Brain microvascular endothelial cell (primary cell): ENCODE measurements at regions not wholly inside any gene's neighbourhood (a gene's known extent, or its start where the extent isn't known, plus 50 kb on each side); places are given as distances from the start of the nearest gene placed in this dataset.

Experiments
- DNase-seq: peaks from one replicate; pipeline ENCODE4 v3.0.0-alpha.2; 2020
- H3K27ac ChIP-seq: fragments of 250-450 bp; sonication (Bioruptor Pico); 2 replicates; pipeline ENCODE4 v1.5.1; 2020; ENCODE audit warnings: mild to moderate bottlenecking, moderate library complexity
- H3K27me3 ChIP-seq: fragments of 250-450 bp; sonication (Bioruptor Pico); replicated peaks from 2 replicates; pipeline ENCODE4 v1.5.1; 2020; ENCODE audit warnings: mild to moderate bottlenecking
- H3K36me3 ChIP-seq: fragments of 250-450 bp; sonication (Bioruptor Pico); replicated peaks from 2 replicates; pipeline ENCODE4 v1.5.1; 2020; ENCODE audit warnings: mild to moderate bottlenecking
- H3K4me3 ChIP-seq: 2 replicates; pipeline ENCODE4 v1.5.1; 2011; ENCODE audit warnings: low read depth, mild to moderate bottlenecking, control low read depth, low read length, moderate library complexity
- CTCF ChIP-seq: IDR thresholded peaks from 2 replicates; pipeline ENCODE4 v1.5.1; 2011; ENCODE audit warnings: low read depth, mild to moderate bottlenecking, moderate library complexity, low read length, control low read depth, inconsistent platforms; ENCODE audit errors: missing control alignments
- in situ Hi-C: cut with HindIII; loops from 2 replicates; pipeline ENCODE4 v1.10.0; 2017; ENCODE audit warnings: low sequenced_read_pairs, low pct_ligation_motif_present

DNA sequence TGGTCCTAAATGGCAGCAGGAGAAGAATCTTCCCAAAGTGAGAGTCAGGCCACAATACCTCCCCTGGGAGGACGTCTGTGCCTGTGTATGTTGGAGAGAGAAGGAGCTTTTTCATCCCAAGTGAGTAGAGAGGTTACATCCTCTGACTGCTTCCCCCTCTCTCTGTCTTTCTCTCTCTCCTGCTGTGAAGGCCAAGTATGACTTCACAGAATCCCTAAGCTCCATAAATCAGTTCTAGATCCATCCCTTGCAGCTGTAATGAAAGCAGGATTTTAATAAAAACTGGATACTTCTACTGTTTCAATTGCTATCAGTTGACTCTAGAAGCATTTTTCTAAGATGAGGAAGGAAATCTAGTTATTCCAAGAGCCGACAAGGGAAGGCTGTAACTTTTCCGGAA, 389.1 kb upstream of the PROK2 start:
- Histone ChIP-seq H3K4me3 (no peak overlapping the region), H3K27ac (no peak overlapping the region), H3K36me3 (no peaks in the 10 kb centered on the region), H3K27me3 (no peaks in the 10 kb centered on the region)
- in situ Hi-C loops: no loop called here
- no peak for TF ChIP-seq CTCF
- no peak for DNase-seq

DNA sequence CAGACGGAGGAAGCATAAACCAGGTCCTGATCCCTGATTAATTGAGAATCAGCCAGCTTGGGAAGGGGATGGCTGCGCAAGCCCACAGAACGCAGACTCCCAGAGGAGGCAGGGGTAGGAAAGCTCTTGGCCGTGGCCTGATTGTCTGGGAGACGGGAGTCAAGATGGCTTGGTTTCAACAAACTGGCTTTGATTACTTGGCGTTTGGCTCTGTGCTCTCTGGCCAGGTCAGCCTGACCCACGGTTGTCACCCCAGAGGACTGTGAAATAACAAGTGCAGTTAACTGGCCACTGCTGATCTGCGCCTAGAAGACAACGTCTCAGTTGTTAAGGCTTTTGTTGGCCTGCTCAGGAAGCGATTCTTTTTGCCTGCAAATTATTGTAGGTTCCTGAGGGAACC, 387.0 kb upstream of the PROK2 start:
- no peak for TF ChIP-seq CTCF
- no peak overlapping the region for H3K4me3 ChIP-seq
- no peaks in the 10 kb centered on the region for H3K27me3 ChIP-seq
- H3K27ac ChIP-seq: no peak overlapping the region
- no peak for DNase-seq
- no peaks in the 10 kb centered on the region for H3K36me3 ChIP-seq
- in situ Hi-C loops: no loop called here

- H3K27ac ChIP-seq: no peak overlapping the region
- H3K36me3 ChIP-seq: no peaks in the 10 kb centered on the region
- no peaks in the 10 kb centered on the region for H3K27me3 ChIP-seq
- H3K4me3 ChIP-seq: no peak overlapping the region
- in situ Hi-C loops: no loop called here
- no peak for TF ChIP-seq CTCF
- no peak for DNase-seq
Observed at GRCh38 chr3:72171463-72171881, 386.5 kb upstream of the PROK2 start.

DNA sequence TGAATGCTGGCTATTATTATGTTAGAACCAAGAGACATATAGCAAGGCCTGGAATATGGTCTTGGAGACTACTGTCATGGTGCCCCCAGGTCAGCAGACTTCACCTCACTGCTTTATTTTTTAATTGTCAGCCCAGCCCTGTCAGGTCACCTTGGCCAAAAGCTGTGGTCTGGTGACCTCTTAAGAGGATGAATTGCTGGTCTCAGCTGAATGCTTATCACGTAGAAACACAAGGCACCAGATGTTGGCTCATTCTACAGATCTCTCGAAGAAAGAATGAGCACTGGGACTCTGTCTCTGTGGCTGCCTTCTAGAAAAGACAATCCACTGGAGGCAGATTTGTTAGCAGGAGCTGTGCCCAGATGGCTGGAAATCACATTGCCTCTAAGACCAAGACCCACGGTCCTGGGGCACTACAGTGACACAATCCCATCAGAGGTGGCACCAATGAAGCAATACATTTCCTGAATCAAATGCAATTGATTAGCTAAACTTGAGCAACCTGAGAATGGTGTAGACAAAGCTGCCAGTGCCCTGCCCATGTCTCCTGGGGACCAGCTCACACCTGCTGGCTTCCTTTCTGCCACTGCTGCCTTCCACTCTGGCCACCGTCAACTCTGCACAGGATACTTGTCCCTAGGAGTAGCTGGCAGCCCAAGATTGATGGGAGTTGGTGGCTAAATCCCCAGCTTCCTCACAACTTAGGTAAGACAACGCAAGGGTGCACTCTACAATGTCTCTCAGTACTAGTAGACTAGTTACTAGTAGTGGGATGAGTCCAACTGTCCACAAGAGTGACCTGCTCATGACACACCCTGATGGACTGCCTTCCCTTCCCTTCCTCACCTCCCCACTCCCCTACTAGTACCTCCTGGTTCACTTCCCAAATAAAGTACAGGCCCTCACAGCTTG, 384.9 kb upstream of the PROK2 start:
- no peak overlapping the region for H3K27ac ChIP-seq
- no peak overlapping the region for H3K4me3 ChIP-seq
- DNase-seq: no peak
- no peaks in the 10 kb centered on the region for H3K36me3 ChIP-seq
- no peaks in the 10 kb centered on the region for H3K27me3 ChIP-seq
- no peak for TF ChIP-seq CTCF
- in situ Hi-C loops: no loop called here

- Histone ChIP-seq H3K27ac (no peak overlapping the region), H3K27me3 (no peaks in the 10 kb centered on the region), H3K4me3 (no peak overlapping the region), H3K36me3 (no peaks in the 10 kb centered on the region)
- in situ Hi-C loops: no loop called here
- TF ChIP-seq CTCF: no peak
- DNase-seq: no peak
Observed at GRCh38 chr3:72169120-72169519, 384.2 kb upstream of the PROK2 start.

- Histone ChIP-seq H3K27me3 (no peaks in the 10 kb centered on the region), H3K4me3 (no peak overlapping the region), H3K27ac (no peak overlapping the region), H3K36me3 (no peaks in the 10 kb centered on the region)
- no peak for TF ChIP-seq CTCF
- DNase-seq: no peak
- in situ Hi-C loops: no loop called here
Observed at GRCh38 chr3:72165808-72166207, 380.9 kb upstream of the PROK2 start.
